ENCODE measurements at regions not wholly inside any gene's neighbourhood (a gene's known extent, or its start where the extent isn't known, plus 50 kb on each side); places are given as distances from the start of the nearest gene placed in this dataset.

- Histone ChIP-seq H3K27ac (no peak overlapping the region), H3K27me3 (no peaks in the 10 kb centered on the region), H3K4me3 (no peak overlapping the region), H3K36me3 (no peaks in the 10 kb centered on the region), H3K9me3 (ENCODE audit: low read depth) (no peaks in the 10 kb centered on the region), H3K4me1 (ENCODE audit: low read depth) (no peaks in the 10 kb centered on the region)
- TF ChIP-seq CTCF (IDR thresholded peaks at IDR 0.05; ENCODE audit: low read depth, low read length), result no peak
- DNase-seq (ENCODE audit: low read depth in 1 of 2, low spot score in 1 of 2), result no peak
Observed at GRCh38 chr22:48422900-48423480, 1404.7 kb downstream of the BRD1 start.

GRCh38 chr22:48418831-48419230 lies 1408.8 kb downstream of the BRD1 start:
- no peak for DNase-seq (ENCODE audit: low read depth in 1 of 2, low spot score in 1 of 2)
- H3K4me1 ChIP-seq (ENCODE audit: low read depth), result no peaks in the 10 kb centered on the region
- no peak overlapping the region for H3K4me3 ChIP-seq
- no peak overlapping the region for H3K27ac ChIP-seq
- TF ChIP-seq CTCF (IDR thresholded peaks at IDR 0.05; ENCODE audit: low read depth, low read length), result no peak
- no peaks in the 10 kb centered on the region for H3K36me3 ChIP-seq
- H3K9me3 ChIP-seq (ENCODE audit: low read depth), result no peaks in the 10 kb centered on the region
- no peaks in the 10 kb centered on the region for H3K27me3 ChIP-seq

- Histone ChIP-seq H3K4me3 (no peak overlapping the region), H3K27ac (no peak overlapping the region), H3K9me3 (ENCODE audit: low read depth) (no peaks in the 10 kb centered on the region), H3K4me1 (ENCODE audit: low read depth) (no peaks in the 10 kb centered on the region), H3K36me3 (no peaks in the 10 kb centered on the region), H3K27me3 (no peaks in the 10 kb centered on the region)
- no peak for DNase-seq (ENCODE audit: low read depth in 1 of 2, low spot score in 1 of 2)
- no peak for TF ChIP-seq CTCF (IDR thresholded peaks at IDR 0.05; ENCODE audit: low read depth, low read length)
Observed at GRCh38 chr22:48417225-48418070, 1410.2 kb downstream of the BRD1 start.

- Histone ChIP-seq H3K9me3 (ENCODE audit: low read depth) (no peaks in the 10 kb centered on the region), H3K4me3 (no peak overlapping the region), H3K27me3 (no peaks in the 10 kb centered on the region), H3K4me1 (ENCODE audit: low read depth) (no peaks in the 10 kb centered on the region), H3K27ac (no peak overlapping the region), H3K36me3 (no peaks in the 10 kb centered on the region)
- peak in 1 of 2 donors; percentile 0 for DNase-seq (ENCODE audit: low read depth in 1 of 2, low spot score in 1 of 2)
- TF ChIP-seq CTCF (IDR thresholded peaks at IDR 0.05; ENCODE audit: low read depth, low read length), result no peak
Observed at GRCh38 chr22:48416396-48417224, 1411.1 kb downstream of the BRD1 start.

- Histone ChIP-seq H3K36me3 (no peaks in the 10 kb centered on the region), H3K27me3 (no peaks in the 10 kb centered on the region), H3K27ac (no peak overlapping the region), H3K9me3 (ENCODE audit: low read depth) (no peaks in the 10 kb centered on the region), H3K4me1 (ENCODE audit: low read depth) (no peaks in the 10 kb centered on the region), H3K4me3 (no peak overlapping the region)
- no peak for TF ChIP-seq CTCF (IDR thresholded peaks at IDR 0.05; ENCODE audit: low read depth, low read length)
- DNase-seq (ENCODE audit: low read depth in 1 of 2, low spot score in 1 of 2), result no peak
Observed at GRCh38 chr22:48415520-48415919, 1412.2 kb downstream of the BRD1 start.
